Peyer's patch (tissue), 4 donors: ENCODE measurements at regions not wholly inside any gene's neighbourhood (a gene's known extent, or its start where the extent isn't known, plus 50 kb on each side); places are given as distances from the start of the nearest gene placed in this dataset.

ENCODE experiments used
- DNase-seq, 3 donors: peaks; one replicate each; pipeline ENCODE4 v3.0.0-alpha.2; 2017 to 2019
- H3K27ac ChIP-seq, 4 donors: fragments of 200-600 bp; sonication (generic); one replicate each; pipeline ENCODE4 v1.5.1; 2016 to 2019
- H3K27me3 ChIP-seq, 2 donors: fragments of 200-600 bp; sonication (generic); one replicate each; pipeline ENCODE4 v1.5.1; 2019
- H3K36me3 ChIP-seq, 3 donors: fragments of 200-600 bp; sonication (generic); one replicate each; pipeline ENCODE4 v1.5.1; 2016 to 2019
- H3K4me1 ChIP-seq, 4 donors: fragments of 200-600 bp; sonication (generic); one replicate each; pipeline ENCODE4 v1.5.1; 2016 to 2019
- H3K4me3 ChIP-seq, 4 donors: fragments of 200-600 bp; sonication (generic); 1 replicate in 3 of 4; 2 replicates in 1 of 4; pipeline ENCODE4 v1.5.1; 2016 to 2019; ENCODE audit warnings: mild to moderate bottlenecking in 1 of 4
- H3K9me3 ChIP-seq, 4 donors: fragments of 200-600 bp; sonication (generic); one replicate each; pipeline ENCODE4 v1.5.1; 2016 to 2019; ENCODE audit warnings: mild to moderate bottlenecking in 1 of 4
- POLR2A ChIP-seq, 2 donors: fragments of 450-650 bp; IDR thresholded peaks; one replicate each; pipeline ENCODE4 v1.5.1; 2017; ENCODE audit warnings: antibody characterized with exemption in 2 of 2, mild to moderate bottlenecking in 2 of 2, moderate library complexity in 2 of 2
- TF ChIP-seq, protein P1 (sequence below), 6 experiments: fragments of 450-650 bp in 4 of 6; fragments of 200-600 bp in 2 of 6; sonication (generic) in 1 of 6; IDR thresholded peaks; one replicate each; pipeline ENCODE4 v1.5.1; 2017 to 2019; ENCODE audit warnings: antibody characterized with exemption in 6 of 6, mild to moderate bottlenecking in 3 of 6, moderate library complexity in 1 of 6

DNA sequence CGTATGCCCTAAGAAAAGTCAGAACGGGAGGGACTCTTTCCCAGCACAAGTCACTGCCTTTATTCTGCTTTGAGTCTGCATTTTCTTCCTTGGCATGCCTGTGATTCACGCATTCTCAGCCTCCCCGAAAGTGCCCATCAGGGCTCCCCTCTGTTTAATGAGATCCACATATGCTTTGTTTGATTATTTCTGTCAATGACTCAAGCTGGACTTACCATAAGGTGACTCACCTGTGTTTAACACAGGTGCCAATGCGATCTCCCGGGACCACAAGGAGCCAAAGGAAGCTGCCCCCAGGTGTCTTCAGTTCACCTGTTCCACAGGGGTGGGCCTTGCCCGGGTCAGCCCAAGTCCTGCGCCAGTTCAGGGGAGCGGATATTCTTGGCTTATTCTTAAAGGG lies 386.0 kb upstream of the SHH start:
- no peak for TF ChIP-seq POLR2A (IDR thresholded peaks at IDR 0.05)
- TF ChIP-seq, protein P1, sequence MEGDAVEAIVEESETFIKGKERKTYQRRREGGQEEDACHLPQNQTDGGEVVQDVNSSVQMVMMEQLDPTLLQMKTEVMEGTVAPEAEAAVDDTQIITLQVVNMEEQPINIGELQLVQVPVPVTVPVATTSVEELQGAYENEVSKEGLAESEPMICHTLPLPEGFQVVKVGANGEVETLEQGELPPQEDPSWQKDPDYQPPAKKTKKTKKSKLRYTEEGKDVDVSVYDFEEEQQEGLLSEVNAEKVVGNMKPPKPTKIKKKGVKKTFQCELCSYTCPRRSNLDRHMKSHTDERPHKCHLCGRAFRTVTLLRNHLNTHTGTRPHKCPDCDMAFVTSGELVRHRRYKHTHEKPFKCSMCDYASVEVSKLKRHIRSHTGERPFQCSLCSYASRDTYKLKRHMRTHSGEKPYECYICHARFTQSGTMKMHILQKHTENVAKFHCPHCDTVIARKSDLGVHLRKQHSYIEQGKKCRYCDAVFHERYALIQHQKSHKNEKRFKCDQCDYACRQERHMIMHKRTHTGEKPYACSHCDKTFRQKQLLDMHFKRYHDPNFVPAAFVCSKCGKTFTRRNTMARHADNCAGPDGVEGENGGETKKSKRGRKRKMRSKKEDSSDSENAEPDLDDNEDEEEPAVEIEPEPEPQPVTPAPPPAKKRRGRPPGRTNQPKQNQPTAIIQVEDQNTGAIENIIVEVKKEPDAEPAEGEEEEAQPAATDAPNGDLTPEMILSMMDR (IDR thresholded peaks at IDR 0.05): no peak
- no peak for DNase-seq
- Histone ChIP-seq H3K4me1 (no peaks in the 10 kb centered on the region), H3K9me3 (no peaks in the 10 kb centered on the region), H3K4me3 (no peak overlapping the region), H3K27me3 (no peaks in the 10 kb centered on the region), H3K36me3 (no peaks in the 10 kb centered on the region), H3K27ac (no peak overlapping the region)

DNA sequence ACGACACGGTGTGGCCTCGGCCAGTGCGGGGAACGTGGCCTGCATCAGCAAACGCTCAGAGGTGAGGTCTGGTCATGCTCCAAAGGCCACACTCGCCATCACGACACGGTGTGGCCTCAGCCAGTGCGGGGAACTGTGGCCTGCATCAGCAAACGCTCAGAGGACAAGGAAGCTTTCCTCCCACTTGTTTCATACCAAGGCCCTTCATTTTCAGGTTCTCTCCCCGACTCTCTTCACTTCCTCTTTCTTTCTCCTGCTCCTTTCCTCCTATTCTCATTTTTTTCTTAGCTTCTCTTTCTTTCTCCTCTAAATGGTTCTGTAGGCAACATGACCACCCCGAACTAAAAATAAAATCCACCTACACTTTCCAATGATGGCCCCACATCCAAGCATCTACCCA lies 384.4 kb upstream of the SHH start:
- DNase-seq: no peak
- H3K4me3 ChIP-seq: no peak overlapping the region
- no peaks in the 10 kb centered on the region for H3K27me3 ChIP-seq
- no peaks in the 10 kb centered on the region for H3K9me3 ChIP-seq
- no peaks in the 10 kb centered on the region for H3K4me1 ChIP-seq
- H3K36me3 ChIP-seq: no peaks in the 10 kb centered on the region
- no peak overlapping the region for H3K27ac ChIP-seq
- TF ChIP-seq, protein P1 (IDR thresholded peaks at IDR 0.05): no peak
- no peak for TF ChIP-seq POLR2A (IDR thresholded peaks at IDR 0.05)

DNA sequence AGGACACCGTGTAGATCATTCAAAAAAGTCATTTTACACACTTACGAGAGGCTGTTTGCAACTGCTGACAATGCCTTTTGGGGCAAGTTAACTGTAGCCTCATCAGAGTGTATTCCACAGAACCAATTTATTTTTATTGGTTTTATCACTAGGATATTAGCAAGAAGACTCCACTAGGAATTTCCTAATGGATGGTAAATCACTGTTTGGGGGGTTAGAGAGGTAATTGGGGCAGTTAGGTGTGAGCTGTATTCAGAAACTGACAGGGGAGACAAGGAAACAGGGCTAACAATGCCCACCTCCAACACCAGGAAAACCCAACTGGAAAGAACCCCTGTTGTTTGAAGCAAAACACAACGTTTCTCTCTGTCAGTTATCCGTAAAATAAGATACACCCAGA lies 383.0 kb upstream of the SHH start:
- Histone ChIP-seq H3K27me3 (no peaks in the 10 kb centered on the region), H3K4me1 (no peaks in the 10 kb centered on the region), H3K36me3 (no peaks in the 10 kb centered on the region), H3K27ac (no peak overlapping the region), H3K9me3 (no peaks in the 10 kb centered on the region), H3K4me3 (no peak overlapping the region)
- DNase-seq: no peak
- TF ChIP-seq, protein P1 (IDR thresholded peaks at IDR 0.05): no peak
- no peak for TF ChIP-seq POLR2A (IDR thresholded peaks at IDR 0.05)

DNA sequence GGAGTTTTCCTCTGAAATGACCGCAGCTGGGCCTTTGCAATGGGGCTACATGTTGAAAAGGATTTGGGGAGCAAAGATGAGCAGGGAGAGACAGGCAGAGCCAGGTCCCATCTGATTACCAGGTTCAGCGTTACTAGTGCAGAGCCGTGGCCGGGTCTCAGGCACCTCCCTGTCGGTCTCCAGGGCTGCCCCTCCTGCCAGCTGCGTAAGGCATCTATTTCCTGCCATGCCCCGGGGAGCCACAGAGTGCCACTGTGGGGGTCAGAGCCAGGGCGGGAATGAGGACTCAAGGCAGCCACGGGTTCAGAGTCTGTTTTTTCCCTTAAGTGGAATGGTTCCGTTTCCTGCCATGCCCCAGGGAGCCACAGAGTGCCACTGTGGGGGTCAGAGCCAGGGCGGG lies 382.6 kb upstream of the SHH start:
- Histone ChIP-seq H3K4me1 (no peaks in the 10 kb centered on the region), H3K27me3 (no peaks in the 10 kb centered on the region), H3K9me3 (no peaks in the 10 kb centered on the region), H3K36me3 (no peaks in the 10 kb centered on the region), H3K4me3 (no peak overlapping the region), H3K27ac (no peak overlapping the region)
- no peak for TF ChIP-seq POLR2A (IDR thresholded peaks at IDR 0.05)
- TF ChIP-seq, protein P1 (IDR thresholded peaks at IDR 0.05): no peak
- DNase-seq: no peak

DNA sequence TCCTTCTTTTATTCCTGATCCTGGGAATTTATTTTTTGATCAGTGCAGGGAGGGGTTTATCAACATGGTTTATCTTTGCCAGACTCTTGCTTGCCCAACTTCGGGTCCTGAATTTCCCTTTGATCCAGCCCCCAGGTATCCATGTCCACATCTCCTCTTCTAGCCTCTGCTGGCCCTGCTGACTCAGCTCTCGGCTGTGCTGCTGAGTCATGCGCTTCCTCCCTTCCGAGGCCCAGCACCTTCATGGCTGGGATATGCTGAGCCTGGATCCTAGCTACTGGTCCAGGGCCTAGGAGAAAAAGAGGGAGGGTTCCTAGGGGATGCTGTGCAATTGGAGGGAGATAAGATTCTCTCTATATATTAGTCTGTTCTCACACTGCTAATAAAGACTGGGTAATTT lies 380.7 kb upstream of the SHH start:
- Histone ChIP-seq H3K9me3 (no peaks in the 10 kb centered on the region), H3K36me3 (no peaks in the 10 kb centered on the region), H3K27ac (no peak overlapping the region)

DNA sequence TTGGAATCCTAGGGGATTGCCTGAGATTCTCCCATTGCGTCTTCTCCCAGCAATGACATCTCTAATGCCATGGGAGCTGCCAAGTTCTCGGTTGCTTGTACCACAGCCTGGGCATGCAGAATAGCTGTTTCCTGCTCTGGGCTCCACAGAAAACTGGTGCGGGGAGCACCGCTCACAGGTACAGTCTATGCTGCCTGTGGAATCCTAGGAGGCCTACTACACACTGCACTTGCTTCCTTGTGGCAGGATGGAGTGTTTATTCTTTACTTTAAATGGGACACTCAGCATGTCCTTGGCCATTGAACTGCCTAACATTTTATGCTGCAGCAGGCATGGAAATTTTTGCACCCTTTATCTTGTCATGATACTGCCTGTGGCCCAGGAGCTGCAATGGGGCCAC lies 378.8 kb upstream of the SHH start:
- H3K27ac ChIP-seq: no peak overlapping the region
- no peaks in the 10 kb centered on the region for H3K27me3 ChIP-seq
- no peak overlapping the region for H3K4me3 ChIP-seq
- TF ChIP-seq POLR2A (IDR thresholded peaks at IDR 0.05): no peak
- TF ChIP-seq, protein P1 (IDR thresholded peaks at IDR 0.05): no peak
- H3K36me3 ChIP-seq: no peaks in the 10 kb centered on the region
- DNase-seq: no peak
- no peaks in the 10 kb centered on the region for H3K4me1 ChIP-seq
- H3K9me3 ChIP-seq: no peaks in the 10 kb centered on the region

More for the DNA sequence above, 380.7 kb upstream of the SHH start:
- no peaks in the 10 kb centered on the region for H3K4me1 ChIP-seq
- TF ChIP-seq, protein P1 (IDR thresholded peaks at IDR 0.05): no peak
- H3K4me3 ChIP-seq: no peak overlapping the region
- no peaks in the 10 kb centered on the region for H3K27me3 ChIP-seq
- no peak for DNase-seq
